ENCODE measurements at regions not wholly inside any gene's neighbourhood (a gene's known extent, or its start where the extent isn't known, plus 50 kb on each side); places are given as distances from the start of the nearest gene placed in this dataset.

- no peak for DNase-seq
- no peaks in the 10 kb centered on the region for H3K4me1 ChIP-seq (ENCODE audit: control insufficient read depth, insufficient read depth, low read length)
- no peak for ATAC-seq
- H3K9me3 ChIP-seq (ENCODE audit: control insufficient read depth, low read length): no peaks in the 10 kb centered on the region
- H3K4me3 ChIP-seq (ENCODE audit: low read length): no peak overlapping the region
- 82% methylated on average over 3 of the region's 3 CpGs for WGBS
- intact Hi-C loops (cut with DNase I): no loop called here
- H3K27ac ChIP-seq (ENCODE audit: low read length): no peak overlapping the region
- H3K27me3 ChIP-seq (ENCODE audit: control insufficient read depth, insufficient read depth): no peaks in the 10 kb centered on the region
Observed at GRCh38 chr18:38956068-38956467, 1390.5 kb upstream of the CELF4 start.

DNA sequence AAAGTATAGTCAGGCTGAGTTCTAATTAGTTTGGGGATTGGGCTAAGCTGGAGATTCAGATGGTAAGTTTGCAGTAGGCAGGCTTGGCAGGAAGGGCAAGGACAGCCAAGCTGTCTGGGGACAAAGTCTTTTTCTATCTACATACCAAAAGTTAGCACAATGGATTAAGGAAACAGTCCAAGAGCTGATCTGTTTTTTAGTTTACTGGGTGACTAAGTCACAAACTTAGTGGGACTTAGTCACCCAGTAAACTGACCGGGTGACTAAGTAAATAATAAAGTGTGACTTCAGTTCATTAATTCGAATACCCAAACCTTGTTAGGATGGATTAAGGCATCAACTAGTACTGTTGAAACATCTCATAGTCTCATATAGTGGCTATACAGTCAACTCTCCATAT, 1386.0 kb upstream of the CELF4 start:
- ATAC-seq (no peak), DNase-seq (no peak)
- Histone ChIP-seq H3K27ac (ENCODE audit: low read length) (no peak overlapping the region), H3K4me3 (ENCODE audit: low read length) (no peak overlapping the region), H3K9me3 (ENCODE audit: control insufficient read depth, low read length) (no peaks in the 10 kb centered on the region), H3K27me3 (ENCODE audit: control insufficient read depth, insufficient read depth) (no peaks in the 10 kb centered on the region), H3K4me1 (ENCODE audit: control insufficient read depth, insufficient read depth, low read length) (no peaks in the 10 kb centered on the region)
- intact Hi-C loops (cut with DNase I): no loop called here
- WGBS: 75% methylated on average over 2 of the region's 2 CpGs

GRCh38 chr18:38948436-38948835, 1382.8 kb upstream of the CELF4 start:
- no peak for DNase-seq
- intact Hi-C loops (cut with DNase I): no loop called here
- ATAC-seq: no peak
- Histone ChIP-seq H3K27ac (ENCODE audit: low read length) (no peak overlapping the region), H3K4me3 (ENCODE audit: low read length) (no peak overlapping the region), H3K4me1 (ENCODE audit: control insufficient read depth, insufficient read depth, low read length) (no peaks in the 10 kb centered on the region), H3K27me3 (ENCODE audit: control insufficient read depth, insufficient read depth) (no peaks in the 10 kb centered on the region), H3K9me3 (ENCODE audit: control insufficient read depth, low read length) (no peaks in the 10 kb centered on the region)
- 75% methylated on average over 2 of the region's 2 CpGs for WGBS

DNA sequence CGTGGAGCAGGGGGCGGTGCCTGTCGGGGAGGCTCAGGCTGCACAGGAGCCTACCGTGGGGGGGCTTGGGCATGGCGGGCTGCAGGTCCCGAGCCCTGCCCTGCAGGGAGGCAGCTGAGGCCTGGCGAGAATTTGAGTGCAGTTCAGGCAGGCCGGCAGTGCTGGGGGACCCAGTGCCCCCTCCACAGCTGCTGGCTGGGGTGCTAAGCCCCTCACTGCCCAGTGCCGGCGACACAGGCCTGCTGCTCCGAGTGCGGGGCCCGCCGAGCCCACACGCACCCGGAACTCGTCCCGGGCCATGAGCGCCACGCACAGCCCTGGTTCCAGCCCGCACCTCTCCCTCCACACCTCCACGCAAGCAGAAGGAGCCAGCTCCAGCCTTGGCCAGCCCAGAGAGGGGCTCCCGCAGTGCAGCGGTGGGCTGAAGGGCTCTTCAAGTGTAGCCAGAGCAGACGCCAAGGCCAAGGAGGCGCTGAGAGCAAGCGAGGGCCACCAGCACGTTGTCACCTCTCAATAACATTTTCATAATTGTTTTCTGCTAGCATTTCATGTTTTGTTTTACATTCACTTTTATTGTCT, 1378.9 kb upstream of the CELF4 start:
- Histone ChIP-seq H3K27me3 (ENCODE audit: control insufficient read depth, insufficient read depth) (no peaks in the 10 kb centered on the region), H3K27ac (ENCODE audit: low read length) (no peak overlapping the region), H3K9me3 (ENCODE audit: control insufficient read depth, low read length) (no peaks in the 10 kb centered on the region), H3K4me1 (ENCODE audit: control insufficient read depth, insufficient read depth, low read length) (no peaks in the 10 kb centered on the region), H3K4me3 (ENCODE audit: low read length) (no peak overlapping the region)
- WGBS: 88% methylated on average over 28 of the region's 28 CpGs
- DNase-seq: peak in 1 of 3 donors; percentile 41
- no peak for ATAC-seq
- intact Hi-C loops (cut with DNase I): no loop called here

DNA sequence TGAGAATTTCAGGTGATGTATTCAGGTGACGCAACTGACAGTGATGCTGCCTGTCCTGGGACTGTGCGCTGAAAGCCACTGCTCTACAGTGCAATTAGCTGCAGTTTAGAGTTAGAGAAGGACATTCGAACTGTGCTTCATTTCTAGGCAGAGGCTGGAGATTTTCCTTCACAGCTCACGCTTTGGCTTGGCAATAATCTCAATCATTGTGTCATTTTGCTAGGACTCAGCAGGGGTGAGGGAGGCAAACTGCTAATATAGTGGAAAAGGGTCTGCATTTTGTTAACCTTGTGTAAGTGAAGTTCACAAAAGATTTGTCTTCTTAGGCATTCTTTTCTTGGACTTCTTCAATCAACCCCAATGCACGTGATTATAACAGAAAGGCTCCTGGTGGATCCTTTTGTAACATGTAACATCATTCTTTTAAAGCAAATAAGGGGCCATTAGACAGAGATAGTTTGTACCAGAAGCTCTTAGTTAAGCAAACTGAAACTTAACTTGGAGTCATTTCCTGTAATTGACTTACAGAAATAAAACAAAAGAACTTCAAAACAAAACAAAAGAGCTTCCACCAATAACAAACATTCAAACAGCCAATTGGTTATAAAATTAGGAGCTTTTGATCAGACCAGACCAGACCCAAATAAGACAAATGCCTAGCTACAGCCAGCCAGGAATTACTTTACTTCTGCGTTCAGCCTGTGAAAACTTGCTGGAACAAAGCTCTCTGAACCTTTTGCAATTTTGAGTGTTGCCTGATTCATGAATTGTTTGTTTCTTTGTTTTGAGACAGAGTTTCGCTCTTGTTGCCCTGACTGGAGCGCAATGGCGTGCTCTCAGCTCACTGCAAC, 1376.3 kb upstream of the CELF4 start:
- Histone ChIP-seq H3K27ac (ENCODE audit: low read length) (no peak overlapping the region), H3K4me1 (ENCODE audit: control insufficient read depth, insufficient read depth, low read length) (no peaks in the 10 kb centered on the region), H3K4me3 (ENCODE audit: low read length) (no peak overlapping the region), H3K9me3 (ENCODE audit: control insufficient read depth, low read length) (no peaks in the 10 kb centered on the region), H3K27me3 (ENCODE audit: control insufficient read depth, insufficient read depth) (no peaks in the 10 kb centered on the region)
- ATAC-seq (no peak), DNase-seq (no peak)
- WGBS: 74% methylated on average over 9 of the region's 9 CpGs
- intact Hi-C loops (cut with DNase I): no loop called here

DNA sequence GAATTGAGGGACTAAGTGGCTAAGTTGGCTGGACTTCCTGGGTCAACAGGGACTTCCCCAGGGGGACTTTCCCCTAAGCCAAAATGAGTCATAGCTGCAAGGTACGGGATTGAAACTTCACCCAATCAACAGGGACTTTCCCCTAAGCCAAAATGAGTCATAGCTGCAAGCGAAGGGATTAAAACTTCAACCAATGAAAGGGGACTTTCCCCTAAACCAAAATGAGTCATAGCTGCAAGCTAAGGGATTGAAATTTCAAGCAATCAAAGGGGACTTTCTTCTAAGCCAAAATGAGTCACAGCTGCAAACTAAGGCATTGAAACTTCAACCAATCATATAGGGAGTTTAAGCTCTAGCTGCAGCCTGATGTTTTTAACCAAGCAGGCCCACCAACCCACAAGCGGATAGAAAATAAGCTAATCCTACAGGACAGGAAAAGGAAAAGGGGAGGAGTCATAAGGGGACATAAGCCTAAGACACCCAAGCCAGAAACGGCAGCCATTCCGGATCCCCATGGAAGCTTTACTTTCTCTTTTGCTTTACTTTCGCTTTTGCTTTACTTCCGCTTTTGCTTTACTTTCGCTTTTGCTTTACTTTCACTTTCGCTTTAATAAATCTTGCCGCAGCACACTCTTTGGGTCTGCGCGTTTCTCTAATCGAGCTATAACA, 1375.4 kb upstream of the CELF4 start:
- intact Hi-C loops (cut with DNase I): no loop called here
- WGBS: 79% methylated on average over 13 of the region's 13 CpGs
- no peaks in the 10 kb centered on the region for H3K4me1 ChIP-seq (ENCODE audit: control insufficient read depth, insufficient read depth, low read length)
- H3K27me3 ChIP-seq (ENCODE audit: control insufficient read depth, insufficient read depth): no peaks in the 10 kb centered on the region
- H3K9me3 ChIP-seq (ENCODE audit: control insufficient read depth, low read length): no peaks in the 10 kb centered on the region
- no peak for ATAC-seq
- H3K4me3 ChIP-seq (ENCODE audit: low read length): no peak overlapping the region
- H3K27ac ChIP-seq (ENCODE audit: low read length): no peak overlapping the region
- DNase-seq: no peak

- no peak for DNase-seq
- Histone ChIP-seq H3K4me3 (ENCODE audit: low read length) (no peak overlapping the region), H3K27me3 (ENCODE audit: control insufficient read depth, insufficient read depth) (no peaks in the 10 kb centered on the region), H3K27ac (ENCODE audit: low read length) (no peak overlapping the region), H3K4me1 (ENCODE audit: control insufficient read depth, insufficient read depth, low read length) (no peaks in the 10 kb centered on the region), H3K9me3 (ENCODE audit: control insufficient read depth, low read length) (no peaks in the 10 kb centered on the region)
- intact Hi-C loops (cut with DNase I): no loop called here
- no peak for ATAC-seq
Observed at GRCh38 chr18:38940475-38940862, 1374.9 kb upstream of the CELF4 start.

- H3K9me3 ChIP-seq (ENCODE audit: control insufficient read depth, low read length): no peaks in the 10 kb centered on the region
- no peak overlapping the region for H3K27ac ChIP-seq (ENCODE audit: low read length)
- H3K4me3 ChIP-seq (ENCODE audit: low read length): no peak overlapping the region
- intact Hi-C loops (cut with DNase I): no loop called here
- no peaks in the 10 kb centered on the region for H3K27me3 ChIP-seq (ENCODE audit: control insufficient read depth, insufficient read depth)
- no peaks in the 10 kb centered on the region for H3K4me1 ChIP-seq (ENCODE audit: control insufficient read depth, insufficient read depth, low read length)
- no peak for ATAC-seq
- DNase-seq: no peak
Observed at GRCh38 chr18:38933910-38934510, 1368.4 kb upstream of the CELF4 start.

- no peak for DNase-seq
- intact Hi-C loops (cut with DNase I): no loop called here
- Histone ChIP-seq H3K4me3 (ENCODE audit: low read length) (no peak overlapping the region), H3K4me1 (ENCODE audit: control insufficient read depth, insufficient read depth, low read length) (no peaks in the 10 kb centered on the region), H3K9me3 (ENCODE audit: control insufficient read depth, low read length) (no peaks in the 10 kb centered on the region), H3K27me3 (ENCODE audit: control insufficient read depth, insufficient read depth) (no peaks in the 10 kb centered on the region), H3K27ac (ENCODE audit: low read length) (no peak overlapping the region)
- WGBS: 94% methylated on average over 3 of the region's 3 CpGs
- no peak for ATAC-seq
Observed at GRCh38 chr18:38933322-38933721, 1367.7 kb upstream of the CELF4 start.

DNA sequence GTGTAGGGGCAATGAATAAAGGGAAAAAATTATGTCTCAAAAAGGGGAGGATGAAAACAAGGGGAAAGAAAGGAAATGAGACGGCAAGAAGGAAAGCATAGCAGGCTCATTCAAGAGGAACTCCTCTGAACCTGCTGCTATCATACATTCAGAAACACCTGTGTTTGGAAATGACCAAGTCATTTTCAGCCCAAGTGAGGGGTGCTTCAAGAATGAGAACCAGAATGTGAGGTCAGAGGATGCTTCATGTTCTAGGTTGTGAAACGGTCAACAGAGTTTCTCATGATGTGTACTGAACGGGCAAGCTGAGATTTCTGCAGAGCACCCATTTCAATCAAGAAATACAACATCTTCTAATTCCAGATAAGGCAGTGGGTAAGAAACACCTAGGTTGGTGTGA, 1367.2 kb upstream of the CELF4 start:
- intact Hi-C loops (cut with DNase I): no loop called here
- H3K9me3 ChIP-seq (ENCODE audit: control insufficient read depth, low read length): no peaks in the 10 kb centered on the region
- WGBS: 88% methylated on average over 3 of the region's 3 CpGs
- no peaks in the 10 kb centered on the region for H3K27me3 ChIP-seq (ENCODE audit: control insufficient read depth, insufficient read depth)
- H3K27ac ChIP-seq (ENCODE audit: low read length): no peak overlapping the region
- no peak for DNase-seq
- no peak overlapping the region for H3K4me3 ChIP-seq (ENCODE audit: low read length)
- H3K4me1 ChIP-seq (ENCODE audit: control insufficient read depth, insufficient read depth, low read length): no peaks in the 10 kb centered on the region
- no peak for ATAC-seq

GRCh38 chr18:38931754-38932050, 1366.1 kb upstream of the CELF4 start:
- intact Hi-C loops (cut with DNase I): no loop called here
- no peak for ATAC-seq
- 93% methylated on average over 3 of the region's 3 CpGs for WGBS
- Histone ChIP-seq H3K27ac (ENCODE audit: low read length) (no peak overlapping the region), H3K27me3 (ENCODE audit: control insufficient read depth, insufficient read depth) (no peaks in the 10 kb centered on the region), H3K9me3 (ENCODE audit: control insufficient read depth, low read length) (no peaks in the 10 kb centered on the region), H3K4me1 (ENCODE audit: control insufficient read depth, insufficient read depth, low read length) (no peaks in the 10 kb centered on the region), H3K4me3 (ENCODE audit: low read length) (no peak overlapping the region)
- DNase-seq: no peak
